Right hindlimb (tissue), 1 donor: ENCODE measurements at regions not wholly inside any gene's neighbourhood (a gene's known extent, or its start where the extent isn't known, plus 50 kb on each side); places are given as distances from the start of the nearest gene placed in this dataset.

Experiments used
- DNase-seq: peaks from one replicate; pipeline ENCODE4 v3.0.0-alpha.2; 2018

GRCh38 chr9:110101531-110102161 is 106.3 kb downstream of the C9orf152 start:
- DNase-seq = peak; percentile 89

DNA sequence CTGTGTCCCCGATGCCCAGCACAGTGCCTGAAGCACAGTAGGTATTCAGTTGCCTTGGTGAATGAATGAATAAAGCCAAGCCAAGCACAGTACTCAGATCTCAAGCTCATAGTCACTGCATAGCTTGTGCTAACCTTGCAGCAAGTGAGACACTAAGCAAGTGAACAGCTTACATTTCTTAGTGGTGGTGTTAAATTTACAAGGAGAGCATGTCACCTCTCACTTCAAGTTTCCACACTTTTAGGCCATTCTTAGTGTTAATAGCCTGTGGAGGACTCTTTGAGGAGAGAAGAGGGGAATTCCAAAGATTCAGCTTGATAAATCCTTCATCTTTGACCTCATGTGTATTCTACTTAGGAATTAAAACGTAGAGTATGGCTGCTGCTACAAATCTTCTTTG is 104.7 kb downstream of the C9orf152 start:
- no peak for DNase-seq

DNA sequence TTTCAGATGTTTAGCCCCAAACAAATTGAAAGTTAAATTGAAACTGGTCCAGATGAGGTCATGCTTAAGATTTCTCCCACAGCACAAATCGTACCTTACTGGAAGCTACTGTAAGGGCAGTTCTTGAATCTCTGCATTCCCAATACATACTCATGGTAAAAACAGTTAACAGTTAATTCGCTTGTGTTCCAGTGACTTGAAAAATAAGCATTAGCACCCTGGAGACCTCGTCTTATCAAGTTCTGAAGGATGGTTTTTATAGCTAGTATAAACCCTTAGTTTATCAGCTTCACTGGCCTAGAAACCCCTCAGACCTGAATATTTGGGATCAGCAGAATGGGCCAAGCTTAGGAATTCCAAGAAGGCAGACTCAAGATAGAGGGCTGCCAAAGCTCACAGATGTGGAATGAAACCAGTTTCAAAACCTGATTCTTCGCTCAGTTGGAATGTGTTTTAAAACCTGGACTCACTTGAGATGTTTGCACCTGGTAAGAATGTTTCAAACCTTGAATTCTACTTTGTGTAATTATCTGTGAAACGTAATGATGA is 103.6 kb downstream of the C9orf152 start:
- no peak for DNase-seq

GRCh38 chr9:110105107-110105506 is 102.9 kb downstream of the C9orf152 start:
- no peak for DNase-seq

- no peak for DNase-seq
Measured at GRCh38 chr9:110106661-110107060, 101.3 kb downstream of the C9orf152 start.

DNA sequence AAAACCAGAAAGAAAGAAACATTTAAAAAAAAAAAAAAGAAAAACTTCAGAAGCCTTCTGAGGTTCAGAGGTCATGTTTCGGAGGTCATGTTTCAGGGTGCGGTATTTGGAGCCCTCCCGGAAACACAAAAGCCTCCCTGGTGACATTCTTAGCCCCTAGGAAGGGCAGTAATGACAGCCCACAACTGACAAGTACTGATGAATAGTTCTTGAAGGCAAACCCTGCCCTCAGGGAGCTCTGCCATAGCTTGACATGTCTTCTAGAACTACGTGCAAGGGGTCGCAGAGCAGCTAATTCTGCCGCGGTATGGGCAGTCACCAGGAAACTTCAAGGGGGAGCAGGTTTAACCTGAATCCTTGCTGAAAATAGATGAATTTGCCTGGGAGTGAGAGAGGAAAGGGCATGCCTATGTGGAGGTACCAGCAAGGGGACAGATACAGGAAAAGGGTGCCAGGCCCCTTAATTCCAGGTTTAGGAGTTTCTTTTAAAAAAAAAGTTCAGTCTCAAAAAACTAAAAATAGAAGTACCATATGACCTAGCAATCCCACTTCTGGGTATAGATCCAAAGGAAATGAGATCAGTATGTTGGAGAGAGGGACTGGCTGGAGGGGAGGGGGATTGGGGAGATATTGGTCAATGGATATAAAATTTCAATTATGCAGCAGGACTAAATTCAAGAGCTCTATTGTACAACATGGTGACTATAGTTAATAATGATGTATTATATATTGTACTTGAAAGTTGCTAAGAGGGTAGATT is 98.4 kb downstream of the C9orf152 start:
- DNase-seq = no peak

DNA sequence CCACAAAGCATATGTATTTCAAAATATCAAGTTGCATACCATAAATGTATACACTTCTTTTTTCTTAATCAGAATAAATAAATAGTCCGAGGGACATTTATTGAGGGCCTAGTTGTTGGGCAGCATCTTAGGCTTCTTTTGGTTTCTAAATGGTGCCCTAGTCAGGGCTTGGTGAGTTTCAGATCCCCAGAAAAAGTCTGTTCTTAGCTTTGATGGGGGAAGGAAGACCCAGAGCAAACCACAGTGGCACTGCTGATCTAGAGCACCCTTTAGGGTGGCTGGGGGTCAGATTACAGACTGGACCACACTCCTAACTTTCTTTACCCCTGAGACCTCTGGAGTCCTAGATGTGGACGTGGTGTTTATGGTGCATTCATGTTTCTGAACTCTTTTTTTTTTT is 97.8 kb downstream of the C9orf152 start:
- DNase-seq = no peak

GRCh38 chr9:110111868-110112267 is 96.1 kb downstream of the C9orf152 start:
- no peak for DNase-seq

- no peak for DNase-seq
Measured at GRCh38 chr9:110112792-110113191, 95.2 kb downstream of the C9orf152 start.

DNA sequence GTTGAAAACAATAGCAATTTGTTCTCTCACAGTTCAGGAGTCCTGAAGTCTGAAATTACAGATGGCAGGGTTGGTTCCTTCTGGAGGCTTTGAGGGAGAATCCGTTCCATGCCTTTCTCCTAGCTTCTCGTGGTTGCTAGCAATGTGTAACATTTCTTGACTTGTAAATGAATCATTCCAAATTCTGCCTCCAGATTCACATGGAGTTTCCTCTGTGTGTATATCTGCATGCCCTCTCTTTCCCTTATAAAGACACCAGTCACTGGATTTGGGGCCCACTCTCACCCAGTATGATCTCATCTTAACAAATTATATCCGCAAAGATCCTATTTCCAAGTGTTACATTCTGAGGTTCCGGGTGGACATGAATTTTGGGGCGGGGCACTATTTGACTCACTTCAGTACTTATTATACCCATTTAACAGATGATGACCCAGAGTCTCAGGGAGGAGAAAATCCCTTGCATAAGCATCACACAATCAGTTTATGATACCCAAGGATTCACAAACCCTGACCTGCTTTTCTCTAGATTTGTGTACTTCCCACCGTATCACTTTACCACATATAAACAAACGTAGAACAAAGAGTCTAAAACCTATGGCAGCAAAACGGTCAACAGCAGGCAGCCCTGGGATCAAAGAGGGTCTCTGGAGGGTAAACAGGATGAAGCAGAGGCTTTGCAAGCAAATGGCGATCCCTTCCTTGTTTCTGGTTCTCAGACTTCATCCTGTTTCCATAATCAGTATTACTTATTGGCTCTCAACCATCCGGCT is 93.7 kb downstream of the C9orf152 start:
- DNase-seq = no peak

GRCh38 chr9:110114859-110115201 is 93.1 kb downstream of the C9orf152 start:
- peak; percentile 74 for DNase-seq

DNA sequence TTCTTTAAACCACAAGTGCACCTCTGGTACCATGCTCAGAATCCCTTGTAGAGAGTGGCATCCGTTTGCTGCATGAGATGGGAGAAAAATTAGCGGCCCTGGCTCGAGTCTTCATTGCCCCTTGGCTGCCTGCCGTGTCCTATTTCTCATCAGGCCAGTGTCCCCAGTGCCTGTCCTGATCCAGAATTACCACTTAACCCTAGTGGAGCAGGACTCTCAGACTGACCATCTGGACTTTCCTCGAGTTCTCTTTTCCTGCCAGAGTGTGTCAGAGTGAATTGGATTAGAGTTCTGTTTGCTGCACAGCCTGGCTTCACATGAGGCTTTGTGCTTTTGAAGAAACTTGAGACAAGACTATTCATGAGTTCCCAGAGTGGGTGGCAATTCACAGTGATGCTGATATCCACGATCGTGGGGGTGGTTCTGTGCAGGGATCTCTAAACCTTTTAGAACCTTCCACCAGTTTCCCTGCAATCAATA is 92.6 kb downstream of the C9orf152 start:
- peak; percentile 50 for DNase-seq

GRCh38 chr9:110115826-110116542 is 92.0 kb downstream of the C9orf152 start:
- no peak for DNase-seq

DNA sequence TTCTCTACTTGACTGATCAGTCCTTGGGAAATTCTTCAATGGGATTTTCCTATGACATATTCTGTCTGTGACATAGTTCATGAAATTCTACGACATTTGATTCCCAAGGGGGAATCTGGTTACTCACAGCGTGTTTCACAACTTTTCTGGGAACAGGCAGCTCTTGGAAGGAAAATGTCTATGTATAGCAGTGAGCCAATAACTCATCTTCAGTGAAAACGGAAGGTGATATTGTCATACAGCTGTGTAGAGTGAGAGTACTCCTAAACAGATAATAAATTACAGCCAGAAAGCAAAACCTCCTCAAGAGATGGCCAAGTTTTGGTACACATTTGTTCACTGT is 91.4 kb downstream of the C9orf152 start:
- DNase-seq = peak; percentile 39

GRCh38 chr9:110121170-110121569 is 86.8 kb downstream of the C9orf152 start:
- DNase-seq = no peak

GRCh38 chr9:110123341-110124095 is 84.4 kb downstream of the C9orf152 start:
- DNase-seq = no peak

DNA sequence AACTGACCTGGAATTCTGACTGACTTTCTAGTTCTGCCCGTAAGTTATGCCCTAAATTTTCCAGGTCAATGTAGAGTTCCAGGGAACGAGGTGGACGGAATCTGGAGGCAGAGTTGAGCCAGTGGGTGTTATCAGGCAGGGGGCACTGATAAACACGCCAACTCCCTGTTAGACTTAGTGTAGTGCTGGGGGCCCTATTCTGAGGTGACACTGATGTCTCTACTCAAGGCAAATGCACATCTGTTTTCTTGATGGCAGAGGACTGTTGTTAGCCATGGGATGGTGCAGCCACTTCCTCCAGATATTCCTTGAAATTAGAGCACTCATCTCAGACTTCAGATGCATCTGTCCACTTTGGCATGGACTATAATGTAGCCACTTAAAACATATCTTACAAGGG is 83.5 kb downstream of the C9orf152 start:
- DNase-seq = no peak

GRCh38 chr9:110125207-110125751 is 82.7 kb downstream of the C9orf152 start:
- peak; percentile 92 for DNase-seq

DNA sequence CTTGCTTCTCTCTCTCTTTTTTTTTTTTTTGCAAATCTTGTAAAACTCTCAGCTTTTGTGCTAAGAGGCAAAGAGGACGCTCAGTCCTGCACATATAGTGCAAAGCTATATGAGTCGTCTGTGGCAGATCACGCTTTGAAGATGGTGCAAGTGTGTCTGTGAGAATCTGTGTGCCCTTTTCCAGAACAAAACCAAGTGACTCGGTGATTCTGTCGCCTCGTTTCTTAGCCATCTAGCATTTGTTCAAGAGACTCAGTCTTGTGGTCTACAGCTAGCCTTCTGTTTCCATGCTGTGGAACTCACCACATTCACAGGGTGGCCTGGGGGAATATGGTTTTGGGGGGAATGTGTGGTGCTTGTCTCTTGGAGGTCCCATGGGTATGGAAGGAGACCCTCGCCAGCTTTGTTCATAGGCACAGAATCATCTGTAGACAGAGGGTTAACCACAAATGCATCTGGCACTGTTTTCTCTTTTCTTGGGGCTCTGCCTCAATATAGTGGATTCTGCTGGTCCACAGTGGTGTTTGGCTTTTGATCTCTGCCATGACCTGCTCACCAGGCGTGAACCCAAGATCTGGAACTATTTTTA is 82.1 kb downstream of the C9orf152 start:
- DNase-seq = peak; percentile 39

- DNase-seq = peak; percentile 43
Measured at GRCh38 chr9:110126499-110126941, 81.4 kb downstream of the C9orf152 start.
